ENCODE measurements at regions not wholly inside any gene's neighbourhood (a gene's known extent, or its start where the extent isn't known, plus 50 kb on each side); places are given as distances from the start of the nearest gene placed in this dataset.

GRCh38 chr4:19650903-19651864 lies 600.5 kb upstream of the SLIT2 start:
- ATAC-seq (no peak), DNase-seq (no peak)
- in situ Hi-C loops (cut with MboI; ENCODE audit: low sequenced_read_pairs in 4 of 4) (no loop called here), intact Hi-C loops (cut with DNase I; ENCODE audit: low total_unique reads) (no loop called here)
- Histone ChIP-seq H3K9me3 (no peaks in the 10 kb centered on the region), H3K36me3 (no peaks in the 10 kb centered on the region), H3K27ac (no peak overlapping the region), H3K4me3 (no peak overlapping the region), H3K27me3 (no peaks in the 10 kb centered on the region), H3K4me1 (no peaks in the 10 kb centered on the region)
- no peak for TF ChIP-seq POLR2A (IDR thresholded peaks at IDR 0.05)
- TF ChIP-seq CTCF (IDR thresholded peaks at IDR 0.05 in 4 of 5, conservative IDR thresholded peaks at IDR 0.05 in 1 of 5) = no peak

- H3K27ac ChIP-seq = no peak overlapping the region
- no peaks in the 10 kb centered on the region for H3K4me1 ChIP-seq
- H3K9me3 ChIP-seq = no peaks in the 10 kb centered on the region
- no peak for TF ChIP-seq POLR2A (IDR thresholded peaks at IDR 0.05)
- TF ChIP-seq CTCF (IDR thresholded peaks at IDR 0.05 in 4 of 5, conservative IDR thresholded peaks at IDR 0.05 in 1 of 5) = no peak
- no peak overlapping the region for H3K4me3 ChIP-seq
- ATAC-seq = no peak
- intact Hi-C loops (cut with DNase I; ENCODE audit: low total_unique reads) = no loop called here
- no peak for DNase-seq
- no peaks in the 10 kb centered on the region for H3K36me3 ChIP-seq
- H3K27me3 ChIP-seq = no peaks in the 10 kb centered on the region
- in situ Hi-C loops (cut with MboI; ENCODE audit: low sequenced_read_pairs in 4 of 4) = no loop called here
Measured at GRCh38 chr4:19645589-19645988, 606.1 kb upstream of the SLIT2 start.

GRCh38 chr4:19636451-19636850 lies 615.3 kb upstream of the SLIT2 start:
- DNase-seq = no peak
- H3K27me3 ChIP-seq = no peaks in the 10 kb centered on the region
- no peak for TF ChIP-seq CTCF (IDR thresholded peaks at IDR 0.05 in 4 of 5, conservative IDR thresholded peaks at IDR 0.05 in 1 of 5)
- TF ChIP-seq POLR2A (IDR thresholded peaks at IDR 0.05) = no peak
- intact Hi-C loops (cut with DNase I; ENCODE audit: low total_unique reads) = no loop called here
- no peaks in the 10 kb centered on the region for H3K4me1 ChIP-seq
- no peaks in the 10 kb centered on the region for H3K9me3 ChIP-seq
- H3K4me3 ChIP-seq = no peak overlapping the region
- no peaks in the 10 kb centered on the region for H3K36me3 ChIP-seq
- H3K27ac ChIP-seq = no peak overlapping the region
- no peak for ATAC-seq
- in situ Hi-C loops (cut with MboI; ENCODE audit: low sequenced_read_pairs in 4 of 4) = no loop called here

- DNase-seq (no peak), ATAC-seq (no peak)
- H3K9me3 ChIP-seq = no peaks in the 10 kb centered on the region
- H3K4me1 ChIP-seq = no peaks in the 10 kb centered on the region
- intact Hi-C loops (cut with DNase I; ENCODE audit: low total_unique reads) = no loop called here
- TF ChIP-seq CTCF (IDR thresholded peaks at IDR 0.05 in 4 of 5, conservative IDR thresholded peaks at IDR 0.05 in 1 of 5) = no peak
- no peak for TF ChIP-seq POLR2A (IDR thresholded peaks at IDR 0.05)
- H3K27me3 ChIP-seq = no peaks in the 10 kb centered on the region
- no peak overlapping the region for H3K4me3 ChIP-seq
- H3K27ac ChIP-seq = no peak overlapping the region
- in situ Hi-C loops (cut with MboI; ENCODE audit: low sequenced_read_pairs in 4 of 4) = no loop called here
- H3K36me3 ChIP-seq = no peaks in the 10 kb centered on the region
Measured at GRCh38 chr4:19631814-19632213, 619.9 kb upstream of the SLIT2 start.

Measured in gastrocnemius medialis (tissue), 4 donors.